ENCODE measurements at regions not wholly inside any gene's neighbourhood (a gene's known extent, or its start where the extent isn't known, plus 50 kb on each side); places are given as distances from the start of the nearest gene placed in this dataset.
"Not testable (repeated sequence)": the region's sequence is repeated elsewhere in the genome, so short reads cannot be mapped to it uniquely, and the experiment has no call there.

DNA sequence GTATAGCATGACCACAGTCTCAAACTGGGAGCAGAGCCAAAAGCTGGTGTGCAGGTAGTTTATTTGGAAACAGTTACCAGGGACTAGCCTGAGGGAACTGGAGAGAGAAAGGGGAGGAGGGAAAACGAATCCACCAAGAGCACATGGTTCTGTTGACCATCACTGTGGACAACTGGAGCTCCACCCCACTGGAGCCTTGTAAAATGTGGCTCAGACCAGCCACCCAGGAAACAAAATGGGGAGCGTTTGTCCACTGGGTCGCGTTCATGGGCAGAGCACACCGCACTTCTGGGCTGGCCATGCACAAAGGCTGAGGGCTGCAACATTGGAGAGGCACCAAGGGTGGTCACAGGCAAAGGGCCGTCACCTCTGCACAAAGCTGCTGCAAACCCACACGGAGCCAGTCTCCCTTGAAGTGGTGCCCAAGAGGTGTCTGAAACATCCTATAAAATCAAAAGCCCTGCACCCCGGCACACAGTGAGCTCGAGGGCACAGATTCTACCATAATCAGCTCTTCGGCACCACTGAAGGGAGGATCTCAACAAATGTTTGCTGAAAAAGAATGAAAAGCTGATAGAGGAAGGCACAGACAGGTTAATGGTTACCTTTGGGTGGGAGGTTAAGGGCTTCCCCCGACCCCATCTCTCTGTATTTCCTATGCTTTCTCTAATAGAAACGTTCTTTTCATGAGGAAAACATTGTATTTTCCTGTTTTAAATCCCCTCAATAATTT, 192.9 kb downstream of the INHBB start:
- no peak for TF ChIP-seq POLR2A (IDR thresholded peaks at IDR 0.05; ENCODE audit: low read depth, low read length)
- no peak for TF ChIP-seq POLR2AphosphoS5 (IDR thresholded peaks at IDR 0.05; ENCODE audit: low read depth, low read length)
- no peak for TF ChIP-seq TAF1 (IDR thresholded peaks at IDR 0.05; ENCODE audit: borderline replicate concordance, low read depth, low read length)
- no peak for DNase-seq (ENCODE audit: insufficient read length)
- FAIRE-seq = no peak

GRCh38 chr2:120539424-120539936, 193.5 kb downstream of the INHBB start:
- TF ChIP-seq POLR2A (IDR thresholded peaks at IDR 0.05; ENCODE audit: low read depth, low read length) (no peak), POLR2AphosphoS5 (IDR thresholded peaks at IDR 0.05; ENCODE audit: low read depth, low read length) (no peak), TAF1 (IDR thresholded peaks at IDR 0.05; ENCODE audit: borderline replicate concordance, low read depth, low read length) (no peak)
- DNase-seq (ENCODE audit: insufficient read length) = no peak
- FAIRE-seq = no peak

GRCh38 chr2:120539937-120540718, 194.2 kb downstream of the INHBB start:
- DNase-seq (ENCODE audit: insufficient read length) (no peak), FAIRE-seq (no peak)
- no peak for TF ChIP-seq POLR2A (IDR thresholded peaks at IDR 0.05; ENCODE audit: low read depth, low read length)
- no peak for TF ChIP-seq TAF1 (IDR thresholded peaks at IDR 0.05; ENCODE audit: borderline replicate concordance, low read depth, low read length)
- no peak for TF ChIP-seq POLR2AphosphoS5 (IDR thresholded peaks at IDR 0.05; ENCODE audit: low read depth, low read length)

DNA sequence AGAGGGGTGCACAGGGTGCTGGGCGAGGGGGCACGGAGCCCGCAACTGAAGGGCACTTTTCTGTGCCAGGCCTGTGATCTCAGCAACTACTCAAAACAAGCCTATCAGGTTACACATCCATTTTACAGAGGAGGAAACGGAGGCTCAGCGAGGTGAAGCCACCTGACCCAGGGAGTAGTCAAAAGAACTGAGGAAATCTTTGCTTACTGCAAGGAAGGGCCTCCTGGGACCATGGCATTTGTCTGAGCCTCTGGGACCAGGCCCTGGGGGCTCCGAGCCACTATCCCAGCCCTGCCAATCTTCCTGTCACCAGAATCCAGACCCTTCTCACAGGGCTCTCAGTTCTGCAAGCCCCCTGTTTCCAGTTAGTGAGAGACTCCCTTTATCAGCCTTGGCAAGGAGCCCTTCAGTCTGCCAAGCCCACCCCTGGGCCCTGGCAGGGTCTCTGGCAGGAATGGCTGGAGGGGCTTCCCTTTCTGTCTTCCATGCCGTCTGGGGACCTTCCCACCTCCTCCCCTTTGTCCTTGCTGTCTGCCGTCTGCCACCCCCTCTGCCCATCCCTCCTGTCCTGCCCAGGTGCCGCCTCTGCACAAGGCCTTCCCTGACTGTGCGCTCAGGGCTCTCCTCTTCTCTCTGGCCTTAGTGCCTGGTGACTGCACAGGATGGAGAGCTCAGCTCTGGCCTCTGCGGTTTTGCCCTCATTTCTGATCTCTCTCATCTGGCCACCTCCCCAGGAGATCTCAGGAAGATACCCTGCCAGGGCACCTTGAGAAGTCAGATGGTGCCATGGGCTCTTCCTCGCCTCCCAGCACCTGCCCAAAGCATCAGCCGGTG, 194.7 kb upstream of the GLI2 start:
- DNase-seq (ENCODE audit: insufficient read length) = no peak
- TF ChIP-seq POLR2AphosphoS5 (IDR thresholded peaks at IDR 0.05; ENCODE audit: low read depth, low read length) = no peak
- TF ChIP-seq POLR2A (IDR thresholded peaks at IDR 0.05; ENCODE audit: low read depth, low read length) = no peak
- no peak for TF ChIP-seq TAF1 (IDR thresholded peaks at IDR 0.05; ENCODE audit: borderline replicate concordance, low read depth, low read length)

DNA sequence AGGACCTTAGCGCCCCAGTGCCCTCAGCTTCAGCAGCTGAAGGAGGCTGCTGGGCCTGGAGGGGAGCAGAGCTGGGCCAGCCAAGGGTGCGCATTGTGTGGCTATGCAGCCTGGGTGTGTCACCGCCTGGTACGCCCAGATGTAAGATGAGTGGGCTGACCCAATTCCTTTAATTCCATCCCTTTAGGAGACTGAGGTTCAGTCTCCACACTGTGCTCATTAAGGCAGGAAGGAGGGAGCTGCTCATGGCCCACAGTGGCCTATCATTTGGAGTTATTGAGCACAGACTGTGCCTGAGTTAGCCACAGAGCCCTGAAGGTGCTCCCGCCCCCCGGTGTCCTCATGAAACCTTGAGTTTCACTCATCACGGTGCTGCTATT, 194.1 kb upstream of the GLI2 start:
- no peak for DNase-seq (ENCODE audit: insufficient read length)
- TF ChIP-seq POLR2A (IDR thresholded peaks at IDR 0.05; ENCODE audit: low read depth, low read length) = no peak
- no peak for TF ChIP-seq POLR2AphosphoS5 (IDR thresholded peaks at IDR 0.05; ENCODE audit: low read depth, low read length)
- TF ChIP-seq TAF1 (IDR thresholded peaks at IDR 0.05; ENCODE audit: borderline replicate concordance, low read depth, low read length) = no peak
- FAIRE-seq = no peak

More for the DNA sequence above, 194.7 kb upstream of the GLI2 start:
- FAIRE-seq = no peak

GRCh38 chr2:120541972-120542670, 193.5 kb upstream of the GLI2 start:
- no peak for TF ChIP-seq TAF1 (IDR thresholded peaks at IDR 0.05; ENCODE audit: borderline replicate concordance, low read depth, low read length)
- TF ChIP-seq POLR2A (IDR thresholded peaks at IDR 0.05; ENCODE audit: low read depth, low read length) = no peak
- no peak for TF ChIP-seq POLR2AphosphoS5 (IDR thresholded peaks at IDR 0.05; ENCODE audit: low read depth, low read length)
- DNase-seq (ENCODE audit: insufficient read length) (no peak), FAIRE-seq (no peak)

DNA sequence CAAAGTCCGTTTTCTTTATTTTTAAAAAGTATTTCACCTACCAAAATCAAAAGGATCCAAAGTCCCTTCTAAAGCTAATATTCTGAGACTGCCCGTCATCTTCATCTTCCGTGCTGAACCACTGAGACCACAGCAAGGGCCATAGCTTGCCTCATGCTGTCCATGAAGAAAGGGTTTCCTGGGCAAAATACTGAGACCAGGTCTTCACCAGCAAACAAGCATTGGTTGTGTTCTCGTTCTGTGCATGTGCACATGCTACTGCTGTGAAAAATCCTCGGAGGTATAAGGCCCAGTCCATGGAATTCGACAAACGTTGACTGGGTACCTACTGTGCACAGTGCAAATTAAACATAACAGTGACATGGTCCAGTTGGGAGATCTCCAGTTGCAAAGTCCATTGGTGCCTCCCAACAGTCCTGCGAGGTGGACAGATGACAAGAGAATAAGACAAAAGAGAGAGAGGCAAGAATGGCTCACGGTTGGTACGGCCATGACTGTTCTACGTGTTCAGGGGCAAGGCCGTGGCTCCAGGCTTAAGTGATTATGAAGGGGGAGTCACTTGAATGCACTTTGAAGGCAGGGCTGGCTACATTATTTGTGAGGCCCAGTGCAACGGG, 192.6 kb upstream of the GLI2 start:
- TF ChIP-seq POLR2A (IDR thresholded peaks at IDR 0.05; ENCODE audit: low read depth, low read length) = no peak
- no peak for TF ChIP-seq POLR2AphosphoS5 (IDR thresholded peaks at IDR 0.05; ENCODE audit: low read depth, low read length)
- TF ChIP-seq TAF1 (IDR thresholded peaks at IDR 0.05; ENCODE audit: borderline replicate concordance, low read depth, low read length) = no peak
- DNase-seq (ENCODE audit: insufficient read length) (no peak), FAIRE-seq (no peak)

DNA sequence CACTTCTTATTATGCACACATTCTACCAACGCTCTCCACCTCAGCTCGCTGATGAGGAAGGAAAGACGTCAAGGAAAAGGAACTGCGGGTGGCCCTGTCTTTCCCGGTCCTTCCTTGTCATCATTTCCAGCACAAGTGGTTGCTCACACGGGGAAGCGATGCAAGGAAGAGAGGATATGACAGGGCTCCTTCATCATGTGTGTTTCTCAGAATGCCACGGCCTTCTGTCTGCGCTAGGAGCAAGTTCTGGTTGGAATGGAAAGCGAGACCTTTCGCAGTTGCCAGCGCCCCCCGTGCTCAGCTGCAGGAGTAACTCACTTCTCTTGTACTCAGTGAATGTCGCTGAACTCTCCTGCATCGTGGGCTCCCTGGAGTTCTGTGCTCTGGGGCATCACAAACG, 191.8 kb upstream of the GLI2 start:
- FAIRE-seq = no peak
- TF ChIP-seq POLR2AphosphoS5 (IDR thresholded peaks at IDR 0.05; ENCODE audit: low read depth, low read length) (no peak), POLR2A (IDR thresholded peaks at IDR 0.05; ENCODE audit: low read depth, low read length) (no peak), TAF1 (IDR thresholded peaks at IDR 0.05; ENCODE audit: borderline replicate concordance, low read depth, low read length) (no peak)

DNA sequence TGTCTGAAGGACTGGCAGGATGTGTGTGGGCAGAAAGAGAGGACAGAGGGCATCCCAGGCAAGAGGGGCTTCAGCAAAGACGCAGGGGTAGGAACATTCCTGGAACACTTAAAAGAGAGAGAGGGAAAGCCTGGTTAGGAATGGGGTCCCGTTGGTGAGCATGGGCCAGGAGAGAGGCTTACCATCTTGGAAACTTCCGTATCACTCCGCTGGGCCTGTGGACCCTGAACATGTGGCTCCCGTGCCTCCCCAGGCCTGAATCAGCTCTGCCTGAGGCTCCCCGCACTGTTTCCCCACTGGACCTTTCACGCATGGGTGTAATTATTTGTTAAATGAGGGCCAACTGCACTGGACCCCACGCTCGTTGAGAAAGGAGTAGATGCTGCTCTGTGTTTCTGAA, 191.1 kb upstream of the GLI2 start:
- TF ChIP-seq POLR2A (IDR thresholded peaks at IDR 0.05; ENCODE audit: low read depth, low read length) (no peak), TAF1 (IDR thresholded peaks at IDR 0.05; ENCODE audit: borderline replicate concordance, low read depth, low read length) (no peak), POLR2AphosphoS5 (IDR thresholded peaks at IDR 0.05; ENCODE audit: low read depth, low read length) (no peak)
- no peak for DNase-seq (ENCODE audit: insufficient read length)
- FAIRE-seq = no peak

More for the DNA sequence above, 191.8 kb upstream of the GLI2 start:
- DNase-seq (ENCODE audit: insufficient read length) = no peak

GRCh38 chr2:120545007-120545406, 190.7 kb upstream of the GLI2 start:
- not testable (repeated sequence) for DNase-seq (ENCODE audit: insufficient read length); FAIRE-seq
